A673 (cell line): ENCODE measurements at regions not wholly inside any gene's neighbourhood (a gene's known extent, or its start where the extent isn't known, plus 50 kb on each side); places are given as distances from the start of the nearest gene placed in this dataset.
"Not testable (repeated sequence)": the region's sequence is repeated elsewhere in the genome, so short reads cannot be mapped to it uniquely, and the experiment has no call there.

ENCODE experiments used
- BruUV-seq: library from RNA; stranded (reverse); fragments of 400-500 nt; replicated peaks from 2 replicates; lab custom pipeline; 2021; lab: Mats Ljungman, UMichigan
- CTCF ChIA-PET: fragments of 300-600 bp; sonication (Branson Sonifier 250); formaldehyde crosslinking; loops from one replicate; lab custom pipeline; 2022; ENCODE audit warnings: antibody characterized with exemption; lab: Charles Lee
- POLR2A ChIA-PET: fragments of 300-600 bp; sonication (Branson Sonifier 250); formaldehyde crosslinking; loops from one replicate; lab custom pipeline; 2022; ENCODE audit warnings: antibody characterized with exemption; ENCODE audit not compliant: low non-redundant PET; lab: Charles Lee
- DNase-seq: peaks from one replicate; pipeline ENCODE4 v3.0.0-alpha.2; 2015; ENCODE audit warnings: low spot score
- H3K27ac ChIP-seq: fragments of 200-600 bp; sonication (generic); 2 replicates; pipeline ENCODE4 v1.5.1; 2016; ENCODE audit warnings: mixed run types, low read depth, mild to moderate bottlenecking, mixed read lengths, antibody characterized with exemption, low read length; ENCODE audit not compliant: poor library complexity, severe bottlenecking
- H3K27me3 ChIP-seq: fragments of 200-600 bp; sonication (generic); replicated peaks from 2 replicates; pipeline ENCODE4 v1.6.1; 2017; ENCODE audit warnings: mixed run types, low read depth, mild to moderate bottlenecking, mixed read lengths, antibody characterized with exemption, low read length; ENCODE audit not compliant: insufficient read depth, poor library complexity
- H3K36me3 ChIP-seq: fragments of 200-600 bp; sonication (generic); 2 replicates; pipeline ENCODE4 v1.6.1; 2016; ENCODE audit warnings: mixed run types, mild to moderate bottlenecking, mixed read lengths, antibody characterized with exemption, low read length; ENCODE audit not compliant: insufficient read depth, poor library complexity, severe bottlenecking
- H3K4me1 ChIP-seq: fragments of 200-600 bp; sonication (generic); 2 replicates; pipeline ENCODE4 v1.6.1; 2017; ENCODE audit warnings: mixed run types, mild to moderate bottlenecking, mixed read lengths, antibody characterized with exemption, low read length; ENCODE audit not compliant: insufficient read depth, poor library complexity, severe bottlenecking
- H3K4me3 ChIP-seq: fragments of 200-600 bp; sonication (generic); 2 replicates; pipeline ENCODE4 v1.5.1; 2016; ENCODE audit warnings: low read depth, mixed run types, mild to moderate bottlenecking, mixed read lengths, low read length; ENCODE audit not compliant: poor library complexity, severe bottlenecking
- H3K9me3 ChIP-seq: fragments of 200-600 bp; sonication (generic); 2 replicates; pipeline ENCODE4 v1.6.1; 2016; ENCODE audit warnings: mixed run types, low read depth, mild to moderate bottlenecking, mixed read lengths, antibody characterized with exemption, low read length; ENCODE audit not compliant: poor library complexity, severe bottlenecking
- CTCF ChIP-seq: fragments of 300-800, 200-600 bp; sonication (generic); conservative IDR thresholded peaks from 2 replicates; pipeline ENCODE4 v1.5.1; 2017; ENCODE audit warnings: low read depth, mild to moderate bottlenecking, antibody characterized with exemption, low read length, moderate library complexity, mixed read lengths
- EZH2 ChIP-seq: fragments of 200-600 bp; sonication (generic); IDR thresholded peaks from 2 replicates; pipeline ENCODE4 v1.6.1; 2017; ENCODE audit warnings: borderline replicate concordance, low read depth, mild to moderate bottlenecking, mixed read lengths, antibody characterized with exemption, low read length; ENCODE audit not compliant: poor library complexity, severe bottlenecking
- intact Hi-C: fragments of 100-400 bp; cut with micrococcal nuclease; formaldehyde crosslinking; loops from one replicate; pipeline ENCODE4 v1.10.0; 2022; ENCODE audit not compliant: unreplicated experiment

DNA sequence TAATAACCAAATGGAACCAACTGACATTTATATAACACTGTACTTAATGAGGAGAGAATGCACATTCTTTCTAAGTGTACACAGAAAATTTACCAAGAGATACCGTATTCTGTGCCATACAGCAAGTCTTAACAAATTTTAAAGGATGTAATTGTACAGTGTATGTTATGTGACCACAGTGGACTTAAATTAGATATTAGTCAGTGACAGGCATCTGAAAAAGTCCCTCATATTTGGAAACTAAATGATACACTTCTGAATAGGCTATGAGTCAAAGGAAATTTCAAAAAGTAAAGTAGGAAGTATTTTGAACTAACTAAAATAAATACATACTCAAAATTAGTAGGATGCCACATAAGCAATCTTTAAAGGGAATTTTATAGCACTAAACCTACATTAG, 59.6 kb upstream of the P3H2 start:
- intact Hi-C loops, result no loop called here
- no peak for DNase-seq
- no TSS peak for BruUV-seq
- TF ChIP-seq CTCF (no peak), EZH2 (no peak)
- H3K4me3 ChIP-seq, result no peak overlapping the region
- H3K27me3 ChIP-seq, result no peaks in the 10 kb centered on the region
- H3K4me1 ChIP-seq, result no peaks in the 10 kb centered on the region
- ChIA-PET CTCF (no interaction called here), POLR2A (no interaction called here)
- no peaks in the 10 kb centered on the region for H3K36me3 ChIP-seq
- H3K27ac ChIP-seq, result no peak overlapping the region
- no peaks in the 10 kb centered on the region for H3K9me3 ChIP-seq

- Histone ChIP-seq H3K27ac (no peak overlapping the region), H3K27me3 (no peaks in the 10 kb centered on the region), H3K9me3 (no peaks in the 10 kb centered on the region), H3K4me3 (no peak overlapping the region), H3K4me1 (no peaks in the 10 kb centered on the region), H3K36me3 (no peaks in the 10 kb centered on the region)
- no peak for DNase-seq
- intact Hi-C loops, result no loop called here
- ChIA-PET CTCF (no interaction called here), POLR2A (no interaction called here)
- no peak for TF ChIP-seq CTCF
- no peak for TF ChIP-seq EZH2
- BruUV-seq, result no TSS peak
Observed at GRCh38 chr3:190178779-190179178, 58.1 kb upstream of the P3H2 start.

- intact Hi-C loops, POLR2A ChIA-PET, H3K4me3 ChIP-seq, DNase-seq, H3K4me1 ChIP-seq, H3K27ac ChIP-seq, CTCF ChIA-PET, H3K9me3 ChIP-seq, BruUV-seq, H3K27me3 ChIP-seq, H3K36me3 ChIP-seq: not testable (repeated sequence)
Observed at GRCh38 chr3:190176933-190177525, 56.3 kb upstream of the P3H2 start.

DNA sequence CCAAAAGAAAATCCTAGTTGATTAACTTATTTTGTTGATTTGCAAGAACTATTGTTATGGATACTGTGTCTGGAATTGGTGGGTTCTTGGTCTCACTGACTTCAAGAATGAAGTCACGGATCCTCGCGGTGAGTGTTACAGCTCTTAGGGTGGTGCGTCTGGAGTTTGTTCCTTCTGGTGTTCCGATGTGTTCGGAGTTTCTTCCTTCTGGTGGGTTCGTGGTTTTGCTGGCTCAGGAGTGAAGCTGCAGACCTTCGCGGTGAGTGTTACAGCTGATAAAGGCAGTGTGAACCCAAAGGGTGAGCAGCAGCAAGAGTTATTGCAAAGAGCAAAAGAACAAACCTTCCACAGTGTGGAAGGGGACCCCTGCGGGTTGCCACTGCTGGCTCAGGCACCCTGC, 55.4 kb upstream of the P3H2 start:
- H3K27me3 ChIP-seq, CTCF ChIA-PET, H3K4me3 ChIP-seq, POLR2A ChIA-PET, DNase-seq, BruUV-seq, H3K27ac ChIP-seq, H3K9me3 ChIP-seq, H3K36me3 ChIP-seq, intact Hi-C loops, H3K4me1 ChIP-seq: not testable (repeated sequence)
